Retina (tissue), 1 donor: ENCODE measurements at regions not wholly inside any gene's neighbourhood (a gene's known extent, or its start where the extent isn't known, plus 50 kb on each side); places are given as distances from the start of the nearest gene placed in this dataset.
"Not testable (repeated sequence)": the region's sequence is repeated elsewhere in the genome, so short reads cannot be mapped to it uniquely, and the experiment has no call there.

Experiments
- DNase-seq: peaks from one replicate; pipeline ENCODE4 v3.0.0-alpha.2; 2016

GRCh38 chr6:6414931-6415330 lies 94.5 kb upstream of the F13A1 start:
- DNase-seq = no peak

- no peak for DNase-seq
Measured at GRCh38 chr6:6417475-6417874, 97.0 kb upstream of the F13A1 start.

GRCh38 chr6:6418421-6418820 lies 98.0 kb upstream of the F13A1 start:
- no peak for DNase-seq

- no peak for DNase-seq
Measured at GRCh38 chr6:6420107-6420506, 99.6 kb upstream of the F13A1 start.

GRCh38 chr6:6434151-6434550 lies 113.7 kb upstream of the F13A1 start:
- DNase-seq = no peak

- no peak for DNase-seq
Measured at GRCh38 chr6:6434723-6435122, 114.3 kb upstream of the F13A1 start.

- DNase-seq = no peak
Measured at GRCh38 chr6:6436366-6436765, 115.9 kb upstream of the F13A1 start.

GRCh38 chr6:6436946-6437345 lies 116.5 kb upstream of the F13A1 start:
- no peak for DNase-seq

- no peak for DNase-seq
Measured at GRCh38 chr6:6438286-6438685, 117.8 kb upstream of the F13A1 start.

GRCh38 chr6:6439778-6440177 lies 119.3 kb upstream of the F13A1 start:
- DNase-seq = no peak

- no peak for DNase-seq
Measured at GRCh38 chr6:6452002-6452401, 131.5 kb upstream of the F13A1 start.

- DNase-seq = no peak
Measured at GRCh38 chr6:6453186-6453585, 132.7 kb upstream of the F13A1 start.

- no peak for DNase-seq
Measured at GRCh38 chr6:6455272-6455671, 133.2 kb upstream of the LY86 start.

GRCh38 chr6:6458172-6458571 lies 130.3 kb upstream of the LY86 start:
- DNase-seq = no peak

GRCh38 chr6:6459963-6460362 lies 128.6 kb upstream of the LY86 start:
- DNase-seq = not testable (repeated sequence)

GRCh38 chr6:6460416-6460815 lies 128.1 kb upstream of the LY86 start:
- no peak for DNase-seq

- DNase-seq = no peak
Measured at GRCh38 chr6:6461138-6461537, 127.4 kb upstream of the LY86 start.

GRCh38 chr6:6466967-6467761 lies 121.4 kb upstream of the LY86 start:
- DNase-seq = peak; percentile 10

GRCh38 chr6:6469074-6469473 lies 119.4 kb upstream of the LY86 start:
- no peak for DNase-seq

GRCh38 chr6:6470123-6470522 lies 118.4 kb upstream of the LY86 start:
- DNase-seq = no peak

GRCh38 chr6:6471276-6471675 lies 117.2 kb upstream of the LY86 start:
- DNase-seq = no peak

GRCh38 chr6:6474170-6474920 lies 114.2 kb upstream of the LY86 start:
- no peak for DNase-seq

- DNase-seq = no peak
Measured at GRCh38 chr6:6479785-6480184, 108.7 kb upstream of the LY86 start.

GRCh38 chr6:6482256-6482655 lies 106.3 kb upstream of the LY86 start:
- DNase-seq = no peak

GRCh38 chr6:6483168-6483567 lies 105.4 kb upstream of the LY86 start:
- DNase-seq = no peak
